PC-3 (cell line): ENCODE measurements at regions not wholly inside any gene's neighbourhood (a gene's known extent, or its start where the extent isn't known, plus 50 kb on each side); places are given as distances from the start of the nearest gene placed in this dataset.

Experiments
- CTCF ChIP-seq: fragments of 300-600 bp; sonication (generic); conservative IDR thresholded peaks from 2 replicates; pipeline ENCODE4 v1.5.1; 2017; ENCODE audit warnings: antibody characterized with exemption, low read depth, mild to moderate bottlenecking, low read length
- EZH2 ChIP-seq: fragments of 300-600 bp; sonication (generic); IDR thresholded peaks from one replicate; pipeline ENCODE4 v1.6.1; 2017; ENCODE audit warnings: antibody characterized with exemption, mild to moderate bottlenecking, low read length; ENCODE audit not compliant: unreplicated experiment

GRCh38 chr7:72476608-72477305 is 64.6 kb upstream of the CALN1 start:
- TF ChIP-seq CTCF: no peak; the same call in 1 of the 2 replicates
- TF ChIP-seq EZH2: no peak
